Neural cell (in vitro differentiated cells): ENCODE measurements at regions not wholly inside any gene's neighbourhood (a gene's known extent, or its start where the extent isn't known, plus 50 kb on each side); places are given as distances from the start of the nearest gene placed in this dataset.

Experiments
- CTCF ChIP-seq: fragments of 450-650 bp; IDR thresholded peaks from 2 replicates; pipeline ENCODE4 v1.5.1; 2014; ENCODE audit warnings: antibody characterized with exemption, mild to moderate bottlenecking, moderate library complexity; ENCODE audit not compliant: poor library complexity, severe bottlenecking
- EP300 ChIP-seq: fragments of 450-650 bp; conservative IDR thresholded peaks from 2 replicates; pipeline ENCODE4 v1.6.1; 2014; ENCODE audit warnings: antibody characterized with exemption, mild to moderate bottlenecking, moderate library complexity; ENCODE audit not compliant: poor library complexity, severe bottlenecking
- EZH2 ChIP-seq: fragments of 200-600, 300-800 bp; shearing (Covaris generic), sonication (generic); IDR thresholded peaks from 2 replicates; pipeline ENCODE4 v1.6.1; 2014; ENCODE audit warnings: antibody characterized with exemption, low read length, borderline replicate concordance, mild to moderate bottlenecking; ENCODE audit not compliant: insufficient read depth, poor library complexity, severe bottlenecking
- MXI1 ChIP-seq: fragments of 450-650 bp; conservative IDR thresholded peaks from 2 replicates; pipeline ENCODE4 v1.6.1; 2014; ENCODE audit warnings: antibody characterized with exemption, mild to moderate bottlenecking; ENCODE audit not compliant: poor library complexity, severe bottlenecking
- POLR2AphosphoS5 ChIP-seq: IDR thresholded peaks from 2 replicates; pipeline ENCODE4 v1.6.1; 2012
- RAD21 ChIP-seq: fragments of 450-650 bp; conservative IDR thresholded peaks from 2 replicates; pipeline ENCODE4 v1.6.1; 2014; ENCODE audit warnings: antibody characterized with exemption, mild to moderate bottlenecking, moderate library complexity
- TF ChIP-seq, protein P1 (sequence below): IDR thresholded peaks from 2 replicates; pipeline ENCODE4 v1.6.1; 2012; ENCODE audit warnings: borderline replicate concordance

DNA sequence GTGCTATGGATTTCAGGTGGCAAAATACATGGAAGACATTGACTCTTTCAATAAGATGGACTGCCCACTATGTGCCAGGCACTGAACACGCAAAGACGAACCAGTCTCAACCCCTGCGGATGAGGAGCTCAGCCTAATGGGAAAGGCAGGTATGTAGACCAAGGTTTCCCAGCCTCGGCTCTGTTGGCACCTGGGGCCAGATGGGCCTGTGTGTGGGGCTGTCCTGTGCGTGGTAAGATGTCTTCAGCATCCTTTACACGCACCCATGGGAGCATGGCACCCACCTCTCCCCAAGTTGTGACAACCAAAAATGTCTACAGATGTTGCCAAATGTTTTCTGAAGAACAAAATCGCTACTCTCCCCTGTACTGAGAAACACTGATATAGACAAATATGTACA lies 82.6 kb upstream of the FOXQ1 start:
- TF ChIP-seq EZH2: no peak
- no peak for TF ChIP-seq POLR2AphosphoS5
- TF ChIP-seq CTCF: no peak
- TF ChIP-seq, protein P1, sequence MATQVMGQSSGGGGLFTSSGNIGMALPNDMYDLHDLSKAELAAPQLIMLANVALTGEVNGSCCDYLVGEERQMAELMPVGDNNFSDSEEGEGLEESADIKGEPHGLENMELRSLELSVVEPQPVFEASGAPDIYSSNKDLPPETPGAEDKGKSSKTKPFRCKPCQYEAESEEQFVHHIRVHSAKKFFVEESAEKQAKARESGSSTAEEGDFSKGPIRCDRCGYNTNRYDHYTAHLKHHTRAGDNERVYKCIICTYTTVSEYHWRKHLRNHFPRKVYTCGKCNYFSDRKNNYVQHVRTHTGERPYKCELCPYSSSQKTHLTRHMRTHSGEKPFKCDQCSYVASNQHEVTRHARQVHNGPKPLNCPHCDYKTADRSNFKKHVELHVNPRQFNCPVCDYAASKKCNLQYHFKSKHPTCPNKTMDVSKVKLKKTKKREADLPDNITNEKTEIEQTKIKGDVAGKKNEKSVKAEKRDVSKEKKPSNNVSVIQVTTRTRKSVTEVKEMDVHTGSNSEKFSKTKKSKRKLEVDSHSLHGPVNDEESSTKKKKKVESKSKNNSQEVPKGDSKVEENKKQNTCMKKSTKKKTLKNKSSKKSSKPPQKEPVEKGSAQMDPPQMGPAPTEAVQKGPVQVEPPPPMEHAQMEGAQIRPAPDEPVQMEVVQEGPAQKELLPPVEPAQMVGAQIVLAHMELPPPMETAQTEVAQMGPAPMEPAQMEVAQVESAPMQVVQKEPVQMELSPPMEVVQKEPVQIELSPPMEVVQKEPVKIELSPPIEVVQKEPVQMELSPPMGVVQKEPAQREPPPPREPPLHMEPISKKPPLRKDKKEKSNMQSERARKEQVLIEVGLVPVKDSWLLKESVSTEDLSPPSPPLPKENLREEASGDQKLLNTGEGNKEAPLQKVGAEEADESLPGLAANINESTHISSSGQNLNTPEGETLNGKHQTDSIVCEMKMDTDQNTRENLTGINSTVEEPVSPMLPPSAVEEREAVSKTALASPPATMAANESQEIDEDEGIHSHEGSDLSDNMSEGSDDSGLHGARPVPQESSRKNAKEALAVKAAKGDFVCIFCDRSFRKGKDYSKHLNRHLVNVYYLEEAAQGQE: no peak
- TF ChIP-seq EP300: no peak
- no peak for TF ChIP-seq RAD21
- no peak for TF ChIP-seq MXI1
